Renal cortical epithelial cell (primary cell): ENCODE measurements at regions not wholly inside any gene's neighbourhood (a gene's known extent, or its start where the extent isn't known, plus 50 kb on each side); places are given as distances from the start of the nearest gene placed in this dataset.
A peak's percentile ranks its signal among the peaks of the same experiment; 100 is the strongest.

Source experiments
- DNase-seq: peaks from one replicate; pipeline ENCODE4 v3.0.0-alpha.2; 2011; ENCODE audit warnings: low read depth

DNA sequence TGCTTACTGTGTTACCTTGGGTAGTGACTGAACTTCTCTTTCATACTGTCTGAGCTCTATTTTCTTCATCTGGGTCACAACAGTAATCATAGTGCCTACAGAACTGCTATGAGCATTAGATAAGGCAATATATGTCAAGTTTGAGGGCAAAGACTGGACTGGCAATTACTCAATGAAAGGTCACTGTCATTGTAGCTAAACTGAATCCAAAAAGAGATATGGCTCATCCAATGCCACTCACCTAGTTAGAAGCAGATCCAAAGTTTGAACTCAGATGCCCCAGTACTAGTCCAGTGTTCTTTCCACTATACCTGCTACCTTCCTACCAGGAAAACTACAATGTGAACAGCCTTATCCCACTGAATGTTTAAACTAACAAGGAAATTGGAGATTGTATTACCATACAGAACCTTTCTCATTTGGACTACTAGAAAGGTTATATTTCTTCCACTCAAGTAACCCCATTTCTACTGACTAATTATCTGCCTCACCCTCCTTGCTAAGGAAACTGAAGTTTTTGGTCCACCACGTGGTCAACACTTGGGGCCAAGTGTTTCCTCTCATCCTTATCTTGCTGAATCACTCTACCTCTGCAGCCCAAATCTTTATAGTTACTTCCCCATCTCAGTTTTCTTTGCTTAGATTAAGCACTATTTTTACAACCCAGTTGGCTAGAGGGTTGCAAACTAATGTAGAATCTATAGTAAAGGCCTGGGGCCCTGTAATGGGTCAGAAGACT lies 202.3 kb upstream of the LPP start:
- DNase-seq: no peak

DNA sequence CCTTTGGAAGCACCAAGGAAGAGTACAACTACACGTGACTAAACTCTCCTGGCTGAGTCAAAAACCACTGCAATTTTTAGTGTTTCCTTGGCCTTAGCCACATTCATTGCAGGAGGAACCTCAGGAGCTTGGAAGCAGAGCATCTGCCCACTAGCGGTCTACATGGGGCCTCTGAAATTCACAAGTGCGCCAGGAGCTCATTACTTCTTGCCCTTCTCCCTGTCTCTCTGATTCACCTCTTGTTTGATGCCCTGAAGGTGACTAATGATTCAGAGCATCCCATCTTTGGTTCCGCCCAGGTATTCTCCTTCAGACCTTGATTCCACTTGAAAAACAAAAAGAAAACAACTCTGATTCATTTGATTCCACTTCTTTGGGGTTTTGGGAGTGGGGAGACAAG lies 201.1 kb upstream of the LPP start:
- peak; percentile 29 for DNase-seq

DNA sequence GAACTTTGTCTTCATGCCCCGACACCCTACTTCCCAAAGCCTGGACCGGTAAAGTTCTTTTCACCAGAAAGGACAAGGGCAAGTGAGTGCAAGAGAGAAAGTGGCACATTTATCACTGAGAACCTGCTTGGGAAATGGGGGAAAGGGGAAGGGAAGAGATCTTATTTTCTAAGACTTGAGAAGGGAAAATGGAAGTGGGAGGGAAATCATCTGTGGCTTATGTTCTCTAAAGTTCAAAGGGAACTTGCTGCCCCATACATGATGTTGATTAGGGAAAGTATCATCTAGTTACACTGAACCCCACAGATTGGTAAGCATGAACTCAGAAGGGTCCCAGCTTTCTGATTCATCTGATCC lies 199.5 kb upstream of the LPP start:
- no peak for DNase-seq

DNA sequence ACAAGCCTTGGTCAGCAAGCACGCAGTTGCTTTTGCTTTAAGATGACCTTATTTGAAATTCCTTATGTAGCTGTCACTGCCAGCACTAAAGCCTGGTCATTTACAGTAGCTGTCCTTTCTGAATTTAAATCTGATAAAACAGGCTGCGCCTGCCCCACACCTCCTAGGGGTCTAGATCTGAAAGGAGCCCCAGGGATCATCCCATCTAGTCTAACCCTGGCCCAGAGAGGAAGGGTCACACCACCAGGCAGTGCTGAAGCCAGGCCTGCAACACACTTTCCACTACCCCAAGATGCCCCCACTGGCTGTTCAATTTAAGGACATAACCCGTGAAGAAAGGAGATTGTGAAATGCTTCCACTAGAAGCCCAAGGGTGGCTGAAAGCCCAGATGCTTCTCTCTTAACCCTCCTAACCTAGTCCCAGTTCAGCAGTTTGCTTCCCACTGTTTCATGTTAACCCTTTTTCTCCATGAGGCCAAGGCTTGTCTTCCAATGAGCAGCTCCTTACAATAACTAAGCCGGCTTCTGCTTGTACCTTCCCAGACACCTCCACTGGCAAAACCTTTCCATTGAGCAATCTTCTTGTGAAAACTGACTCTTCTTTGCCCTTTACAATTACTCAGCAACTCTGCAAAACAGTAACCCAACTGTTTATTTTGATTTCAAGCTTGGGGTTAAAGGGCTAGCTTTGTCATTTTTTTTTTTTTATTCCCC lies 198.9 kb upstream of the LPP start:
- peak; percentile 100 for DNase-seq

DNA sequence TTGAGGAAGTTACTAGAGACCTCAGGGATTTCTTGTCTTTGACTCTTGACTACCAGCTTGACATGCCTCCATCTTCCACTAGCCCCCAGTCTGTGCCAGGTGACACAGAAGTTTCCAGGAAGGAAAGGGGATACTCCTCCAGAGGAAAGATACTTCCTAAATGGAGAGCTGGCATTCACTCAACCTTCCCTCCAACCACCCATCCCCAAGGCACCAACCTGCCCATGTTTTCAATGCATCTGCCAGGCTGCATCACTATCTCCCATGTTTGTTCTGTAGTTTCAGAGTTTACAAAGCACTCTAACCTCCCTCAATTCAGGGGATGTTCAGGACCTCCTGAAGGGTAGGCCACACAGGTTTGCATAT lies 198.4 kb upstream of the LPP start:
- no peak for DNase-seq

DNA sequence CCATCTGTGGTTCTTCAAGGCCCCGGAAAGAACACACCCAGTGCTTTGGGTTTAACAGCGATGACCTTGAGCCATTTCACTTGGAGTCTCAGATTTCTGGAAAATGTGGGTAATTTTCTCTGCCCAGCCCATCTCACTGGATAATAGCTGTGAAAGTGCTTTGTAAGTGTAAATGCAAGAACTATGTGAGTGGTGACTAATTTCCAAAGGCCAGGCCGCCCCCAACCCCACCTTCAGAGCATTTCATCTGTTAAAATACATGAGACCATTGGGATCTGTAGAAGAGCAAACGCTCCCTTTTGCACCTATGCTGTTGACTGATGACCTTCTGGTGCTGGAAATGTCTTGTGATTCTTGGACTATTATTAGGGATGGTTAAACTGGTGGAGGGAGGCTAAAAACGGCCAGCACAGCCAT lies 196.8 kb upstream of the LPP start:
- peak; percentile 41 for DNase-seq

DNA sequence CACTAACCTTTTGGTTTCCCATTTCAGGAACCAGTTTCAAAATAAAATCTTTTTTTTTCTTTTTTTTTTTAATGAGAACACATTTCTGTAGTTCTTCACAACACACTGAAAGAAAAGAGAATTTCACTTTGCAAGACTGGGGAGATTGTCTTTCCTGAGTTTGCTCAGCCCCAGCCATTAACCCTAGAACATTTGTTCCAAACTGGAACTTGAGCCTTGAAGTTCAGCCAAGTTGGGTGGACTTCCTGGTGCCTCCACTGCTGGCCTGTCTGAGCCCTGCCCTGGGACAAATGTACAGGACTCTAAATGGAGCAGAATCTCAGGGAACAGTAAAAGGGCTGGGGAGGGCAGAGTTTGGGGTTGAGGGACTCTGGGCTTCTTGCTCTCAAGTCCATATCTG lies 196.4 kb upstream of the LPP start:
- no peak for DNase-seq

DNA sequence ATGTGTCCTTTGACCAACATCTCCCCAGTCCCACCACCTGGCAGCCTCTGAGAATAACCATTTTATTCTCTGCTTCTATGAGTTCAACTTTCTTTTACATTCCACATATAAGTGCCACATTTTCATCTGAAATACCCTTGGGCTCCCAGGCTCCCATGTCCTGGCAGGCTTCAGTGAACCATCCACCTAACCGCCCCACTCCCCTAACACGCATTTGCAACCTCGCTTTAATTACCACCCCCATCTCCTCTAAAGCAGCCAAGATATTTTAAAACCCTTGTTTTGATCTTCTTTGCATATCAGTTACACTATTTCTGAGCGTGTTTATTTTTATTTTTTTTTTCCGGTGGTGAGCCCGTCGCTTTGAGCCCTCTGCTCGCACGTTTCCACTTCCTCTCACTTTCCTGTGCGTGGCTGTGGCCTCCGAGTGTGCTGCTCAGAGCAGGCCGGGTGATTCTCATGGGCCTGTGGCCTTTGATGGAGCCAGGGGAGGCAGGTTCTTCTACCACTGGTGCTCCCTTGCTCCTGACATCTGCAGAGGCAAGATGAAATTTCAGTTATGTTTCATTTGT lies 195.4 kb upstream of the LPP start:
- no peak for DNase-seq

DNA sequence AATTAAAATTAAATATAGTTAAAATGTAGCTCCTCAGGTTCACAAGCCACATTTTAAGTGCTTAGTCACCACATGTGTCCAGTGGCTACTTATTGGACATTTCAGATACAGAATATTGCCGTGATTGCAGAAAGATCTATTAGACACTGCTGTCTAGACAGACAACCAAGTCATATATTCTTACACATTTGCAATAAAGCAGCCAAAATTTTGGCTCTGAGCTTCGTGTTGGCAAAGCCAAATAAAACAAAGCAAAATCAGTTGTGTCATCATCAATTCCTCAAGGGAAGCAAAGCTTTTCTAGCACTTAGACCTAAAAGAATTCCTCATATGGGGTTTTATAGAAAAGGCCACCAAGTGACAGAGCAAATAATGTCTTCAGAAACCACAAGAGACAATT lies 193.1 kb upstream of the LPP start:
- DNase-seq: no peak

DNA sequence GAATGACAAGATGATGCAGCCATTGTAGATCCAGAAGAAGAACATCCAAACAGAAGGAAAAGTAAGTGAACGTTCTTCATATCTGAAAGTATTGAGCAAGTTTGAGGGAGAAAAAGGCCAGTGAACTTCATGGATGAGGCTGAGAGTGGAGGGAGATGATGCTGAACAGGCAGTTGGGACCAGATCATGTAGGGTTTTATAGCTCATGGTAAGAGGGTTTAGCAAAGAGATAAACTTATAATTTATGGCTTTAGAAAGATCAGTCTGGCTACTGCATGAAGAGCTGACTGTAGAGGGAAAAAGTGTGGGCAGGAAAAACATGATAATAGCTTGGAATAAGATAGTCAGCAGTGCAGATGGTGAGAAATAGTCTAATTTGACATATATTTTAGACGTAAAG lies 192.6 kb upstream of the LPP start:
- DNase-seq: no peak

DNA sequence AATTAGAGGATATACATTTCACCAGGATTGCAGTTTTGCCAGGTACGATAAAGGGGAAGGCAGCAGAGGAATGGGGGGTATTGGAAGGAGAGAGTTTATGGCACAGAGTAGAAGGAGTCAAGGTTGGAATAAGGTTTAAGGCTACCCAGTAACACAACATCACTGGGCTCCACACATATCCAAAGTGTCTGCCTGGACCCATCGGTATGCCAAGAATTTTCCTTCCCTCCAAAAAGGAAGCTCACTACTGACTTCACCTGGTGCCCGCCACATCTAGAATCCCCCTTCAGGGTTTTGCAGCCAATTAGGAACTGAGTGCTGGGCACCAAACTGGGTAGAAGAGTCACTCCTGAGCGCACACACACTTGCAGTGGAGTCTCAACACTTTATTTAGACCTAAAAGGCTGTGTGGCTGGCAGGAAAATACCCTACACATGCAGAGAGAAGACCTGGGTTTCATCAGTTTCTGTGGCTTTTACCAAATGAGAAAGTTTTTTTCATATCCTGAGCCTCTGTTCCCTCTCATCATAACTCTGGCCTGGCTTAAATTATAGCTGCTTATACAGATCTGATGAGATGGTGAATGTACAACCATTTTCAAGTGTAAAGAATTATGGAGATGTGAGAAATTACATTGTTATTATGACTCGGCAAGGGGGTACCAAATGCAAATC lies 190.8 kb upstream of the LPP start:
- DNase-seq: no peak

DNA sequence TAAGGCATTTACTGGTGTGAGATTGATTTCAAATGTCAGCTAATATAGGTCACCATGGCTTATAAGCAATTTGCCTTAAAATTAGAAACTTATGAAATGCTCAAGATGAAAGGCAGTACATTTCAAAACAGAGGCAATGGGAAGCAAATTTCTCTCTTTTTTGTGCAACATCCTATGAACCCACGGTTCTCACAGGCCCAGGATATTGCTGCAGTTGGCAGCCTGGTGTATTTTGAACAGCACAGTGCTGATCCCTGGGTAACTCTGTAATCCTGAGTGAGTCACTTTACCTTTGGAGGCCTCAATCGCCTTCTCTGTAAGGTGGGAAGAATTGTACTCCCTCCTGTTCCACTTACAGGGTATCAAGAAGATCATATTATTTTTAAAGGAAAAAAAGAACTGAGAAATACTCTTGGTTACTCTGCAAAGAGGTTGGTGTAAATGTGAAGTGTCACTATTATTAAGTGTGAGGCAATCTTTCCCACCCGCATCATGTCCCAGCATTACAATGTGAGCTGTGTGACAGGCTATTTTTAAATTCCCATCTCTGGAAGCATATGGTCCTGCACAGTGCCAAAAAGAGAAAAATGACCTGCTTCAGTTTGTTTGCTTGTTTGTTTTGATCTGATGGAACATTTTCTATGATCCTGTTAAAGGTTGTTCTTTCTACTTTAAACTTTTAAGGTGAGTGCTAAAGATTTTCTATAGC lies 190.1 kb upstream of the LPP start:
- peak; percentile 44 for DNase-seq

DNA sequence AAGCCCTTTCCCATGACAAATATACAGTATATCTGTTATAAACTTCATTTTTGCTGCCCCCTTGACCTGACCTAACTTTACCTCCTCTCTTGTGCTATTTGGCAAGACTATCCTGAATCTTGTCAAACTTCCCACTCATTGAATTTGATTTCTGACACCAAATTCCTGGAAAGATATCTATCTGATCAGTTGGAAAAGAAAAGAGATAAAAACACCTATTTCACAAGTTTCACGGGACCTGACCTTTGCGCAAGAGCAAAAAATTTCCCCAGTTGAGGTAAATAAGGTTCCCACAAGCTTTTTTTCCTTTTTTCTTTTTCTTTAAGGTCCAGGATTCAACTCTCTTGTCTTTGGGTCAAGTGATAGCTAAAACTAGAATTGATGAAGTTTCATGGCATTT lies 189.2 kb upstream of the LPP start:
- peak; percentile 61 for DNase-seq

DNA sequence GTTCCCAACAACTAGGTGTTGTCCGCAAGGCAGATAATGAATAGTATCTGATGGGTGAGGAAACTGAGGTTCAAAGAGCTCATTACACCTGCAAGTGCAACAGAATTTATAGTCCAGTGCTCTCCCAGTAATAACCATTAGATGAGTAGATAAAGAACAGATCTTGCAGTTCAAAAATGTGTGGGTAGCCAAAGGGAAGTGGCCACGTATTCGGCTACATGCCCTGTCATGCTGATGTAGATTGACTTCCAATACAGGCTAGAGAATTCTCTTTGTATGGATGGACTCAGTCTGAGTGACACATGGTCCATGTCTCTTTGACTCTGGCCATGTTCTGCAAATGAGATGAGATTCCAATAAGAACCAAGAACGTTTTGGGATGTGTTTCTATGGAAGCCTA lies 187.9 kb upstream of the LPP start:
- no peak for DNase-seq

DNA sequence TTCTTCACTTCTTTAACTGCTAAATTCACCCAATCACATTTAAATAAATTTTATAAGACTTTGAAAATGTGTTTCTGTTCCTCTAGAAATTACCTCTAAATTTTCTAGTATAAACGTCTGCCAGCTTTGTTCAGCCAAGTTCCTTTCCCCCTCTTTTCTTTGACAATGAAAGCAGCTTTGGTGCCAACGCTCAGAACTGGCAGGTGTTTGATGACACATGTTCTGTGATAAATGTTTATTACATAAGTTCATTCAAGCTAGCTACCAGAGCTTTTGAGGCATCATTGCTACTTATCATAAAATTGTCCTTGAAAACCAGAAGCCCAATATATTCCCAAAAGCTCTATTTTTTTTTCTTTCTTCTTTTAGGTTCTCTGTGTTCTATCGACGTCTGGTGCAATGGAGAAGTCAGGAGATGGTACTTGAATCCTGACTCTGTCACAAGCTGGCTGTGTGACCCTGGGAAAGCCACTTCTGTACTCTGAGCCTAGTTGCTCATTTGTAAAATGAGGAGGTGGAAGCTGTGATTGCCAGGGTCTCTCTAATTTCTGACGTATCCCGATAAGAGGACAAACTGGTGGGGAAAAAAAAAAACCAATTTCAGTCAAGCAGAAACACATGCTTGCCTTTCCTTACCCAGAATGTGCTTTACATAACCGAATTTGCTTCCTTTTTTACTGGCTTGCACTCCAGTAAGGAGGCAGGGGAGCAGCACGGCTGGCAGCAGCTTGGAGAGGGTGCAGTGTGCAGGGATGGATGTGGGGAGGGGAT lies 187.1 kb upstream of the LPP start:
- DNase-seq: no peak

DNA sequence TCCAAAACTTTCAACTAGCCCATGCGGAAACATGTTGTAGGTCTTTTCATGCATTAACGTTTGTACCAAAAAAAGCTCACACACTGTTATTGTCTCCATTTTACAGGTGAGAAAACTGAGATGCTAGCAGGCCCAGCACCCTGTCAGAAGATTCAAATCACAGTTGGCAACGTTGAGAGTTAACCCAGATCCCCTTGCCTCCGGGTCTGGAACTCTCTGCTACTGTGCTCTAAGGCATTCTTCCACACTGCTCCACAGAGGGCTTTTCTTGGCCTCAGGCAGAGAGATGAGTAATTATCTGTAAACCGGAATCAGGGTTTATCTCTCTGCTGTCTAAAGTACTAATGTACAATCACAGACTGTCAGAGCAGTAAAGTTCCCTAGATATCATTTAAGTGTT lies 186.0 kb upstream of the LPP start:
- no peak for DNase-seq

DNA sequence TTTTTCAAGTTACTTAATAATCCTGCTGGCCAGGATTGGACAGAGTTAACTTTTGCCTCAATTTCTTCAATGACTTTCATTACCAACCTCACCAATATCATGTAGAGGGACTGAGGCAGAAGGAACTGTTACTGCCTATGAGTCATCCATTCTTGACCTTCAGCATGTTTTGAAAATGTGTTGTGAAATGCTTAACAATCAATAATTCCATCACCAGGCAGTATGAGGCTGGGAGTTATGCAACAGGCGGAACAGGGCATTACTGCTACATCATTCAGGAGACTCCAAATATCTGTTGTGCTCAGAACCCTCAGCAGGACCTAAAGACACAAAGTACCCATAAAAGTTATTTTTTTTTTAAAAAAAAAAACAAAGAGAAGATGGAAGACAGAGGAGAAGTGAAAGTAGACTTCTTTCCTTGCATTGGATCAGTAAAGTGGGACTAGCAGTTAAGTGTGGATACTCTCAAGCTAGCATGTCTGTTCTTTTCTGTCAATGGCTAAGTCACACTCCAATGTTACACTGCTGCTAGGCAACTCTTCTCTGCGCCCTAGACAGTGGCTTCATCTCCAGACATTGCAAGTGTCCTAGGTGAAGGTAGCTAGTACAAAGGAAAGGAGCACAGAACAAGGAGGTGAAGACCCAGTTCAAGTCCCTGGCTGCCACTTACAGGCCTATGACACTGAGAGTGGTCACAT lies 184.9 kb upstream of the LPP start:
- peak; percentile 97 for DNase-seq

DNA sequence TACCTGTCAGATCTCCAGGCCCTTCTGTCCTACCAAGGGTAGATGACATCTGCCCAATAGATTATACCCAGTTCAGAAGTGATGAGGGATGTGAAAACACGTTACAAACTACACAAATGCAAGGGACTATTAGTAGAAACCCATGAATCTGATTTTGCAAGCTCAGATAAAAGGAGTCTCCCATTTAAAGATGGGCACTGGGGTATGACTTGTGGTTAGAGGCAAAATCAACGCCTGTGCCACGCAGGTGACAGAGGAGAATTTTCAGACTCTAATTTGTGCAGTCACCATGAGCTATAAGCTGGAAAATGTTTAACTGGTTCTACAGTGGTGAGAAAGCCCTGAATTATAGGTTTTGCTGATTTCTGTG lies 184.4 kb upstream of the LPP start:
- peak; percentile 75 for DNase-seq

DNA sequence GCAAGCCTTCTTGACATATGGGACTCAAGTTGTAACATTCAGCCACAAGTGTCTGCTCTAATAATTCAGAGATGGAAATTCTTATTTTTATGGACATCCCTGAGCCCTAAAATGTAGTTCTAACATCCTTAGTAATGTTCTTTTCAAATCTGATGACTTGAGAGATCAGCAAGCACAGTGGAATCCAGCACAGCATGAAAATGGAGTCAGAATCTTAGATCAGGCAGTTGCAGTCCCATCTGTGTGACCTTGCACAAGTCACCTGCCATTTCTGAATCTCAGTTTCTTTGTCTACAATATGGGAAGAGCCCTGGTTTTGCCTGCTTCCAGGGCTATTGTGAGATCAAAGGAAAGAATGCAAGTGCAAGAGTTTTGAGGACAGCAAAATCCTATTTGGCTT lies 183.9 kb upstream of the LPP start:
- DNase-seq: no peak

DNA sequence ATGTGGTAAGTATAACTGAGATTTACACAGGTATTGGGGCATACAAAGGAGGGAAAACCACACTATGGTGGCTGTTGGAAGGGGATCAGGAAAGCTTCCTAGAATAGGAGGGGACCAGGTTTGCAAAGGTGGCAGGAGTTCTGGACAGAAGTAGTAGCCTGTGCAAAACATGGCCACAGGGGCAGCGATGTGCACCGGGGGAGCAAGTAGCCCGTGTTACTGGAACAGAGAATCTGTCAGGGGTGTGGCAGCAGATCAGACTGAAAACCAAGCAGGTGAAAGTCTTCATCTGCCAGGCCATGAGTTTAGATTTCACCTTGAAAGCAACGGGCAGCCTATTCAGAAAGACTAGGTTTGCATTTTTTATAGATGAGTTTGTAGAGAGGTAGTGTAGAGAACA lies 182.3 kb upstream of the LPP start:
- no peak for DNase-seq

DNA sequence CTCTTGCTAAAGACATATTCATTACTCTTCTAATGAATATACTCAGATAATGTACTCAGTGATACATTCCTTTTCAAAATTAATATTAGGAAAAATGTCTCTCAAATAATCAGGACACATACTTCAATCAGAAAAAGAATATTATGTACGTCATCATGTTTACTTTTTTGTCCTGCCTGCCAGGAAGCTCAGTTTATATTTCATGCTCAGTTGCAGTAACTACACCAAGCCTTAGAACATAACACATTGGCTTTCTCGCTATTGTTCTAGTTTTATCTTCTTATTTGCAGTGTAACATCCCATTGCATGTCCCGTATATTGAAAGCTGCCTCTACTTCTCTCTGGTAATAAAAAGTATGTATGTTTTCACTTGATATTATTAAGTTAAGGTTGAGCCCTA lies 181.5 kb upstream of the LPP start:
- DNase-seq: no peak
